Right lobe of liver (tissue), 4 donors: ENCODE measurements at regions not wholly inside any gene's neighbourhood (a gene's known extent, or its start where the extent isn't known, plus 50 kb on each side); places are given as distances from the start of the nearest gene placed in this dataset.

Experiments used
- CTCF ChIP-seq, 4 donors: fragments of 200-600 bp in 3 of 4; fragments of 450-650 bp in 1 of 4; IDR thresholded peaks; one replicate each; pipeline versions ENCODE4 v1.5.1 to v1.8.0; 2016 to 2022; ENCODE audit warnings: antibody characterized with exemption in 4 of 4, mild to moderate bottlenecking in 2 of 4
- POLR2A ChIP-seq: fragments of 450-650 bp; IDR thresholded peaks from one replicate; pipeline ENCODE4 v1.6.1; 2017; ENCODE audit warnings: antibody characterized with exemption, mild to moderate bottlenecking
- donor health status: DM: no; HTN: no; CAD: no.
- donor health status: DM: no; HTN: no; CAD: no.
- donor health status: DM: no; HTN: yes; CAD: no.

GRCh38 chr22:48396785-48397530, 1430.7 kb downstream of the BRD1 start:
- TF ChIP-seq POLR2A (peak; percentile 31), CTCF (IDR thresholded peaks at IDR 0.05) (no peak)
